ENCODE measurements at regions not wholly inside any gene's neighbourhood (a gene's known extent, or its start where the extent isn't known, plus 50 kb on each side); places are given as distances from the start of the nearest gene placed in this dataset.
A peak's percentile ranks its signal among the peaks of the same experiment; 100 is the strongest.

DNA sequence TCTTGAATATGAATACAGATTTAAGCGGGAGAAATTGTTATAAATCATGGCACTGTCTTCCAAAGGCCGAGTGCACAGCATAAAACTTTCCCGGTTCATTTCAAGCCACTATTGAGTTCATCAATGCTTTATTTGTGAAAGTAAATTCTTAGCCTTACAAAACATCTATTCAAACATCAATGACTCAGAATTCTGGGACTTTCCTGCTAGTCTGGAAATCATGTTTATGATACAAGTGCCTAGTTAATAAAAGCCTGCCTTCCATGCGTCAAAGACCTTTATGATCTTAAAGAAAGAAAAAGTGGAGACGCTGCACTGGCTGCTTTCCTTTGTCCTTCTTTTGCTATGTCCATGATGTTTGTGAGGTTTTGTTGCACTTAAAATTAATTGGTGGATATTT, 137.7 kb downstream of the SETD4 start:
- Mint-ChIP-seq H3K27ac (no peak overlapping the region), H3K4me3 (no peak overlapping the region), H3K9me3 (peaks cover 6% of the 10 kb centered on the region), H3K27me3 (peaks cover 41% of the 10 kb centered on the region), H3K4me1 (no peaks in the 10 kb centered on the region), H3K36me3 (no peaks in the 10 kb centered on the region)
- ATAC-seq: no peak

GRCh38 chr21:35921471-35921870, 138.9 kb downstream of the SETD4 start:
- no peaks in the 10 kb centered on the region for H3K36me3 Mint-ChIP-seq
- no peak overlapping the region for H3K4me3 Mint-ChIP-seq
- peaks cover 41% of the 10 kb centered on the region for H3K27me3 Mint-ChIP-seq
- H3K4me1 Mint-ChIP-seq: no peaks in the 10 kb centered on the region
- no peak overlapping the region for H3K27ac Mint-ChIP-seq
- H3K9me3 Mint-ChIP-seq: peaks cover 6% of the 10 kb centered on the region
- no peak for ATAC-seq

DNA sequence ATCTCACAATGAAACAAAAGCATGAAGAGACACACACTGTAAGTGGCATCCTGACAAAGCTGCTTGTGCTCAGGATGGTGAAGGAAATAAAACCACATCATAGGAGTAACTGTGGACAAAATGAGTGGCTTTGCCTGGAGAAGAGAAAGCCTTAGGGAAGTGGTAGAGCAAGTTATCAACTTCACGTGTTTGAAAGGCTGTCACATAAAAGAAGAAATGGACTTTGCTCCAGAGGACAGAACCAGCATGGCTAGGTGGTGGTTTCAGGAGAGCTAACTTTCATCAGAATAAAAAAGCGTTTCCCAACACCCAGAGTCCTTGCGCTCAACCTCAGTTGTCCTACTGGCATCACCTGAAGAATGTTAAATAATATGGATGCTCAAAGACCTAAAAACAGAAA, 139.9 kb downstream of the SETD4 start:
- no peak overlapping the region for H3K4me3 Mint-ChIP-seq
- H3K36me3 Mint-ChIP-seq: peaks cover 4% of the 10 kb centered on the region
- peaks cover 8% of the 10 kb centered on the region for H3K9me3 Mint-ChIP-seq
- ATAC-seq: no peak
- peaks cover 35% of the 10 kb centered on the region for H3K27me3 Mint-ChIP-seq
- no peak overlapping the region for H3K27ac Mint-ChIP-seq
- no peaks in the 10 kb centered on the region for H3K4me1 Mint-ChIP-seq

DNA sequence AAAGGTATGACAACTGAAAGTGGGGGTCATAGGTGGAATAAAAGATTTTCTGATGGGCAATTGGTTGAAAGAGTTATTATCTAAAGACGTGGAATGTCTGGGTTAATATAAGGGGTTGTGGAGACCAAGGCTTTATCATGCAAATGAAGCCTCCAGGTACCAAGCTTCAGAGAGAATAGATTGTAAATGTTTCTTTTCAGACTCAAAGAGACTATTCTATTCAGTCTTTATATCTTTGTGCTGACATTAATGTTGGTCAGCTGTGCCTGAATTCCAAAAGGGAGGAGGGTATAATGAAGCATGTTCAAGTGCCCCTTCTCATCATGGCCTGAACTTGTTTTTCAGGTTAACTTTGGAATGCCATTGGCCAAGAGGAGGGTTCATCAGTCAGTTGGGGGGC, 145.3 kb downstream of the SETD4 start:
- no peak for ATAC-seq
- H3K4me3 Mint-ChIP-seq: no peak overlapping the region
- H3K9me3 Mint-ChIP-seq: peaks cover 10% of the 10 kb centered on the region
- no peak overlapping the region for H3K27ac Mint-ChIP-seq
- peaks cover 12% of the 10 kb centered on the region for H3K36me3 Mint-ChIP-seq
- no peaks in the 10 kb centered on the region for H3K4me1 Mint-ChIP-seq
- peaks cover 29% of the 10 kb centered on the region for H3K27me3 Mint-ChIP-seq

- H3K27ac Mint-ChIP-seq: no peak overlapping the region
- no peak for ATAC-seq
These were observed 148.7 kb downstream of the SETD4 start for GRCh38 chr21:35911412-35912191.

GRCh38 chr21:35909456-35910223, 150.7 kb downstream of the SETD4 start:
- Mint-ChIP-seq H3K27me3 (peaks cover 29% of the 10 kb centered on the region), H3K4me3 (no peak overlapping the region), H3K9me3 (peaks cover 4% of the 10 kb centered on the region), H3K4me1 (no peaks in the 10 kb centered on the region), H3K36me3 (peaks cover 5% of the 10 kb centered on the region), H3K27ac (no peak overlapping the region)
- no peak for ATAC-seq

More at GRCh38 chr21:35911412-35912191, 148.7 kb downstream of the SETD4 start:
- Mint-ChIP-seq H3K4me3 (no peak overlapping the region), H3K9me3 (peaks cover 7% of the 10 kb centered on the region), H3K27me3 (peaks cover 29% of the 10 kb centered on the region), H3K4me1 (no peaks in the 10 kb centered on the region), H3K36me3 (peaks cover 12% of the 10 kb centered on the region)

DNA sequence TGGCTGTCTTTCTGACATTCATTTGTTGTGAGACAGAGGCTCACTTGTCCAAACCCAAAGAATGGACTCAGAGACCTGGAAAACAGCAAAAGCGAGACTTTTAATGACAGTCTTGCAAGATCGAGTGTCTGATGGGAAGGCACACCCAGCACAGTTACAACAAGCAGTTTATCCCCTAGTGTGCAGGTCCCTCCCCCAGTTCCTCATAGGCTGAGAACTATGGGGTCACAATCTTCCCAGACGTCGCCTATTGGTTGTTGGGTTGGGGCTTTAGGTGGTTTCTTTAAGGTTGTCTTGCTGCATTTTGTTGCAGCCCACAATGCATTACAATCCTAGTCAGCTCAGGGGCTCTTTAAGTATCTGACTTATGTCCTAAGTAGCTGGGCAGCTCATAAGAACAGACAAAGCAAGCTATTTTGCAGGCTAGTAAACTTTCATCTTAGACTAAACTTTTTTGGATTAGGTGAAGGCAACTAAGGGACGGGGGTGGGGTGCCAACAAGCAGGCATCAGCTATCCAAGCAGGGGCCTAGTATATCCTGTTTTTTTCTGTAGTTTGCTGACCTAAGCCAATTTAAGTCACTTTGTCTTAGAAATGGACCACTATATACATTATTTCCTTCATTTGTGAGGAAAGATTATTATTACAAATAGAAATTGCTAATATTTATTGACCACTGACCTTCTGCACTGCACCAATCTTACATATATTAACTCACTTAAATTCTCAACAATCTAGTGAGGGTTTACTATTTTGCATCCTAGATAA, 151.8 kb downstream of the SETD4 start:
- H3K4me3 Mint-ChIP-seq: no peak overlapping the region
- H3K36me3 Mint-ChIP-seq: peaks cover 5% of the 10 kb centered on the region
- H3K27me3 Mint-ChIP-seq: peaks cover 29% of the 10 kb centered on the region
- peaks cover 4% of the 10 kb centered on the region for H3K9me3 Mint-ChIP-seq
- H3K4me1 Mint-ChIP-seq: no peaks in the 10 kb centered on the region
- no peak for ATAC-seq
- H3K27ac Mint-ChIP-seq: no peak overlapping the region

GRCh38 chr21:35906586-35906985, 153.7 kb downstream of the SETD4 start:
- Mint-ChIP-seq H3K4me3 (no peak overlapping the region), H3K9me3 (peaks cover 4% of the 10 kb centered on the region), H3K27me3 (peaks cover 16% of the 10 kb centered on the region), H3K4me1 (no peaks in the 10 kb centered on the region), H3K36me3 (peaks cover 5% of the 10 kb centered on the region), H3K27ac (no peak overlapping the region)
- no peak for ATAC-seq

- Mint-ChIP-seq H3K4me1 (no peaks in the 10 kb centered on the region), H3K36me3 (peaks cover 5% of the 10 kb centered on the region), H3K27ac (no peak overlapping the region), H3K9me3 (peaks cover 4% of the 10 kb centered on the region), H3K27me3 (peaks cover 9% of the 10 kb centered on the region), H3K4me3 (no peak overlapping the region)
- ATAC-seq: no peak
These were observed 154.4 kb downstream of the SETD4 start for GRCh38 chr21:35905963-35906345.

- H3K36me3 Mint-ChIP-seq: peaks cover under 1% of the 10 kb centered on the region
- no peaks in the 10 kb centered on the region for H3K4me1 Mint-ChIP-seq
- no peak overlapping the region for H3K27ac Mint-ChIP-seq
- ATAC-seq: no peak
- H3K4me3 Mint-ChIP-seq: no peak overlapping the region
- peaks cover 3% of the 10 kb centered on the region for H3K27me3 Mint-ChIP-seq
- H3K9me3 Mint-ChIP-seq: no peaks in the 10 kb centered on the region
These were observed 155.0 kb downstream of the SETD4 start for GRCh38 chr21:35905096-35905962.

DNA sequence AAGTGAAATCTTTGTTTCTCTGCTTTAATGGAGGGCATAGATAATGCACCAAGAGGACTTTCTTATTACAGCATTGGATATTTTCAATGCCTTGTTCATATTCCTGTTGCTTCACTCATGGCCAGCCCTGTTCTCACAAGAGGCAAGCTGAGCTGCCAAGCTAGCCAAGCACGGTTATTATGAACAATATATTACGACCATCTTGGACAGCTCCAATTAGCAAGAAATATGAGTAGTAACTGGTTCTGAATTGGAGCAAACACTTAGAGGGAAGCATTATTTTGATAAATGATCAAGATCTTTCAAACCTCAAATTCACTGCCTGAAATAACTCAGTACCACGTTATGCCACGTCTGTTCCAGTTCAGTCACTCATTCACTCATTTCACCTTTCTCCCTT, 159.8 kb downstream of the SETD4 start:
- Mint-ChIP-seq H3K27me3 (no peaks in the 10 kb centered on the region), H3K4me1 (peaks cover 9% of the 10 kb centered on the region), H3K9me3 (no peaks in the 10 kb centered on the region), H3K36me3 (no peaks in the 10 kb centered on the region), H3K4me3 (no peak overlapping the region), H3K27ac (no peak overlapping the region)
- no peak for ATAC-seq

- Mint-ChIP-seq H3K27me3 (no peaks in the 10 kb centered on the region), H3K4me1 (peaks cover 9% of the 10 kb centered on the region), H3K9me3 (no peaks in the 10 kb centered on the region), H3K36me3 (no peaks in the 10 kb centered on the region), H3K4me3 (no peak overlapping the region), H3K27ac (no peak overlapping the region)
- peak; percentile 59 for ATAC-seq
These were observed 164.3 kb downstream of the SETD4 start for GRCh38 chr21:35896060-35896459.

DNA sequence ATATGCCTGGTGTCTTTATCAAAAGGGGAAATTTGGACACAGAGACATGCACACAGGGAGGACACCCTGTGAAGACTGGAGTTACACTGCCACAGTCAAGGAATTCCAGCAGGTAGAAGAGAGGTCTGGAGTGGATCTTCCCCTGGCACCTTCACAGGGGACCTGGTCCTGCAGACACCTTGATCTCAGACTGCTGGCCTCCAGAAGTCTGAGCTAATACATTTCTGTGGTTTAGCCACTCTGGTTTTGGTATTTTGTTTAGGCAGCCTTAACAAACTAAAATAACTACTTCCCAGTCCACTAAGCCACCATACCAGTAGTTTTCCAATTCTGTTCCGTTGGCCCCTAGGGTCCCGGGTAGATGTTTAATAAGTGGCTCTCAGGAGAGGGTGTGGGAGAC, 164.7 kb downstream of the SETD4 start:
- no peak for ATAC-seq
- H3K36me3 Mint-ChIP-seq: no peaks in the 10 kb centered on the region
- no peaks in the 10 kb centered on the region for H3K27me3 Mint-ChIP-seq
- H3K4me3 Mint-ChIP-seq: no peak overlapping the region
- peaks cover 9% of the 10 kb centered on the region for H3K4me1 Mint-ChIP-seq
- no peak overlapping the region for H3K27ac Mint-ChIP-seq
- H3K9me3 Mint-ChIP-seq: no peaks in the 10 kb centered on the region

GRCh38 chr21:35893156-35893555, 167.2 kb downstream of the SETD4 start:
- H3K4me1 Mint-ChIP-seq: peaks cover 9% of the 10 kb centered on the region
- H3K27ac Mint-ChIP-seq: no peak overlapping the region
- H3K36me3 Mint-ChIP-seq: no peaks in the 10 kb centered on the region
- no peaks in the 10 kb centered on the region for H3K27me3 Mint-ChIP-seq
- H3K9me3 Mint-ChIP-seq: no peaks in the 10 kb centered on the region
- no peak for ATAC-seq
- no peak overlapping the region for H3K4me3 Mint-ChIP-seq

DNA sequence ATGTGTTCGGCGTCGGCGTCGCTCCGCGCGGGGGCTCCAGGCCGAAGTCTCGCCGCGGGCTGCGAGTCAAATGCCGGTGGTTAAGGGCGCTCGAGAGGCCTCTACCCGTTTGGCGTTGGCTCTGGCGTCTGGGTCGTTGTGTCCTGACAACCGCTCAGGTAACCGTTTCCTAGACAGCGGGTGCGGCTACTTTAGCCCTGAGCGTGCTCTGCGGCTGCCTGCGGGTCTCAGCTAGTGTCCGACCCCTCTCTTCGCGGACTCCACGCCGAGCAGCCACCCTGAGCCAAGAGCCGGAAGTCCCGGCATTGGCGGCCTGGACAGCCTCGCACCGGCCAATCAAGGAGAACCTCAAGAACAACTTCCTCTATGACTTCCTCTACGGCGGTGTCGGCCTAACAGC, 173.4 kb downstream of the SETD4 start:
- peaks cover 3% of the 10 kb centered on the region for H3K9me3 Mint-ChIP-seq
- ATAC-seq: no peak
- H3K4me3 Mint-ChIP-seq: no peak overlapping the region
- no peak overlapping the region for H3K27ac Mint-ChIP-seq
- no peaks in the 10 kb centered on the region for H3K27me3 Mint-ChIP-seq
- H3K4me1 Mint-ChIP-seq: no peaks in the 10 kb centered on the region
- no peaks in the 10 kb centered on the region for H3K36me3 Mint-ChIP-seq

Data from stimulated activated memory B cell treated with anti-CD40 and anti-IgM and Interleukin-4, amounts not matched to agents 10 μg/mL and 1 μg/mL and 100 μg/mL, for 72 hours (primary cell).